ENCODE measurements at regions not wholly inside any gene's neighbourhood (a gene's known extent, or its start where the extent isn't known, plus 50 kb on each side); places are given as distances from the start of the nearest gene placed in this dataset.

GRCh38 chr6:80623066-80623815 is 516.8 kb downstream of the BCKDHB start:
- Histone ChIP-seq H2AFZ (ENCODE audit: control insufficient read depth, low read depth, low read length) (no peak overlapping the region), H3K79me2 (ENCODE audit: control insufficient read depth, insufficient read depth, low read length) (no peaks in the 10 kb centered on the region), H3K27ac (ENCODE audit: control insufficient read depth, insufficient read depth) (no peak overlapping the region), H4K20me1 (ENCODE audit: control insufficient read depth, insufficient read depth) (no peaks in the 10 kb centered on the region), H3K4me3 (no peak overlapping the region), H3K4me1 (ENCODE audit: control insufficient read depth, insufficient read depth, low read length) (no peaks in the 10 kb centered on the region), H3K27me3 (replicated peaks in 1 of 2; ENCODE audit: control insufficient read depth in 2 of 2, insufficient read depth in 2 of 2, low read length in 1 of 2) (no peaks in the 10 kb centered on the region), H3K36me3 (ENCODE audit: control insufficient read depth in 2 of 2, insufficient read depth in 2 of 2, low read length in 1 of 2) (no peaks in the 10 kb centered on the region), H3K9ac (ENCODE audit: control insufficient read depth, insufficient read depth, low read length) (no peak overlapping the region), H3K4me2 (ENCODE audit: control insufficient read depth, insufficient read depth) (no peak overlapping the region), H3K9me3 (replicated peaks; ENCODE audit: control insufficient read depth, insufficient read depth, low read length) (no peaks in the 10 kb centered on the region)
- in situ Hi-C loops (cut with MboI), result loop anchor here (25.0 kb wide), 1 partner anchor 1389 kb away; no protein-coding TSS in a partner anchor
- ChIA-PET RAD21 (ENCODE audit: unreplicated experiment) (no interaction called here), POLR2A (no interaction called here), SMC1A (ENCODE audit: uncharacterized antibody, unreplicated experiment) (no interaction called here), CTCF (no interaction called here)
- BruUV-seq (replicated peaks), result no TSS peak
- no peak for FAIRE-seq
- no peak for DNase-seq (ENCODE audit: low read depth, low spot score)
- TF ChIP-seq SREBF2 (IDR thresholded peaks at IDR 0.05; ENCODE audit: low read length), result no peak
- no peak for TF ChIP-seq KDM1A (IDR thresholded peaks at IDR 0.05; ENCODE audit: borderline replicate concordance)
- no peak for TF ChIP-seq E2F8 (IDR thresholded peaks at IDR 0.05; ENCODE audit: low read depth, partially characterized antibody)
- no peak for TF ChIP-seq RBBP5 (conservative IDR thresholded peaks at IDR 0.05)
- no peak for TF ChIP-seq LARP7 (IDR thresholded peaks at IDR 0.05)
- TF ChIP-seq SUPT20H (IDR thresholded peaks at IDR 0.05; ENCODE audit: borderline replicate concordance, control insufficient read depth, low read depth, low read length), result no peak
- TF ChIP-seq YY1 (IDR thresholded peaks at IDR 0.05; ENCODE audit: low read depth, low read length), result no peak
- no peak for TF ChIP-seq IRF5 (IDR thresholded peaks at IDR 0.05; ENCODE audit: borderline replicate concordance)
- TF ChIP-seq POLR2AphosphoS2 (IDR thresholded peaks at IDR 0.05; ENCODE audit: low read depth, low read length), result no peak
- TF ChIP-seq ZNF384 (IDR thresholded peaks at IDR 0.05; ENCODE audit: borderline replicate concordance, low read depth, low read length), result no peak
- intact Hi-C loops (cut with micrococcal nuclease; ENCODE audit: unreplicated experiment), result no loop called here
- no peak for ATAC-seq
